ENCODE measurements at regions not wholly inside any gene's neighbourhood (a gene's known extent, or its start where the extent isn't known, plus 50 kb on each side); places are given as distances from the start of the nearest gene placed in this dataset.

GRCh38 chr2:64245631-64246030 lies 101.4 kb upstream of the PELI1 start:
- TF ChIP-seq EZH2 (IDR thresholded peaks at IDR 0.05; ENCODE audit: low read length, missing control alignments) = no peak
- TF ChIP-seq, protein P1, sequence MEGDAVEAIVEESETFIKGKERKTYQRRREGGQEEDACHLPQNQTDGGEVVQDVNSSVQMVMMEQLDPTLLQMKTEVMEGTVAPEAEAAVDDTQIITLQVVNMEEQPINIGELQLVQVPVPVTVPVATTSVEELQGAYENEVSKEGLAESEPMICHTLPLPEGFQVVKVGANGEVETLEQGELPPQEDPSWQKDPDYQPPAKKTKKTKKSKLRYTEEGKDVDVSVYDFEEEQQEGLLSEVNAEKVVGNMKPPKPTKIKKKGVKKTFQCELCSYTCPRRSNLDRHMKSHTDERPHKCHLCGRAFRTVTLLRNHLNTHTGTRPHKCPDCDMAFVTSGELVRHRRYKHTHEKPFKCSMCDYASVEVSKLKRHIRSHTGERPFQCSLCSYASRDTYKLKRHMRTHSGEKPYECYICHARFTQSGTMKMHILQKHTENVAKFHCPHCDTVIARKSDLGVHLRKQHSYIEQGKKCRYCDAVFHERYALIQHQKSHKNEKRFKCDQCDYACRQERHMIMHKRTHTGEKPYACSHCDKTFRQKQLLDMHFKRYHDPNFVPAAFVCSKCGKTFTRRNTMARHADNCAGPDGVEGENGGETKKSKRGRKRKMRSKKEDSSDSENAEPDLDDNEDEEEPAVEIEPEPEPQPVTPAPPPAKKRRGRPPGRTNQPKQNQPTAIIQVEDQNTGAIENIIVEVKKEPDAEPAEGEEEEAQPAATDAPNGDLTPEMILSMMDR (conservative IDR thresholded peaks at IDR 0.05 in 1 of 2, IDR thresholded peaks at IDR 0.05 in 1 of 2; ENCODE audit: low read depth in 1 of 2, low read length in 2 of 2) = no peak
- H3K4me2 ChIP-seq (ENCODE audit: extremely low read depth, insufficient read depth, low read length) = no peak overlapping the region
- H4K20me1 ChIP-seq (ENCODE audit: control insufficient read depth, extremely low read depth, insufficient read depth, low read length) = no peaks in the 10 kb centered on the region
- DNase-seq (ENCODE audit: low read depth in 2 of 2) = no peak
- H3K27ac ChIP-seq (ENCODE audit: insufficient read depth, low read length) = no peak overlapping the region
- H3K9ac ChIP-seq (ENCODE audit: insufficient read depth, low read length) = no peak overlapping the region
- no peak overlapping the region for H3K4me3 ChIP-seq (replicated peaks in 1 of 4; ENCODE audit: control extremely low read depth in 1 of 4, insufficient read depth in 1 of 4, low read depth in 3 of 4, low read length in 4 of 4)
- no peaks in the 10 kb centered on the region for H3K4me1 ChIP-seq (ENCODE audit: control insufficient read depth, extremely low read depth, insufficient read depth, low read length)
- H3K9me3 ChIP-seq (ENCODE audit: control insufficient read depth, insufficient read depth, low read depth, low read length) = no peaks in the 10 kb centered on the region
- peaks cover 9% of the 10 kb centered on the region for H3K27me3 ChIP-seq (ENCODE audit: control insufficient read depth, insufficient read depth, low read length)
- no peaks in the 10 kb centered on the region for H3K36me3 ChIP-seq (ENCODE audit: control insufficient read depth, insufficient read depth, low read length)
- no peak overlapping the region for H2AFZ ChIP-seq (ENCODE audit: low read length)
- H3K79me2 ChIP-seq (ENCODE audit: control insufficient read depth, insufficient read depth, low read length) = no peaks in the 10 kb centered on the region

GRCh38 chr2:64246962-64247361 lies 102.7 kb upstream of the PELI1 start:
- H3K36me3 ChIP-seq (ENCODE audit: control insufficient read depth, insufficient read depth, low read length) = no peaks in the 10 kb centered on the region
- H3K4me1 ChIP-seq (ENCODE audit: control insufficient read depth, extremely low read depth, insufficient read depth, low read length) = no peaks in the 10 kb centered on the region
- no peak overlapping the region for H3K27ac ChIP-seq (ENCODE audit: insufficient read depth, low read length)
- H3K27me3 ChIP-seq (ENCODE audit: control insufficient read depth, insufficient read depth, low read length) = peaks cover 9% of the 10 kb centered on the region
- no peak overlapping the region for H3K4me2 ChIP-seq (ENCODE audit: extremely low read depth, insufficient read depth, low read length)
- TF ChIP-seq, protein P1 (conservative IDR thresholded peaks at IDR 0.05 in 1 of 2, IDR thresholded peaks at IDR 0.05 in 1 of 2; ENCODE audit: low read depth in 1 of 2, low read length in 2 of 2) = no peak
- no peak for TF ChIP-seq EZH2 (IDR thresholded peaks at IDR 0.05; ENCODE audit: low read length, missing control alignments)
- no peaks in the 10 kb centered on the region for H4K20me1 ChIP-seq (ENCODE audit: control insufficient read depth, extremely low read depth, insufficient read depth, low read length)
- H2AFZ ChIP-seq (ENCODE audit: low read length) = no peak overlapping the region
- H3K9ac ChIP-seq (ENCODE audit: insufficient read depth, low read length) = no peak overlapping the region
- no peaks in the 10 kb centered on the region for H3K79me2 ChIP-seq (ENCODE audit: control insufficient read depth, insufficient read depth, low read length)
- no peak for DNase-seq (ENCODE audit: low read depth in 2 of 2)
- no peak overlapping the region for H3K4me3 ChIP-seq (replicated peaks in 1 of 4; ENCODE audit: control extremely low read depth in 1 of 4, insufficient read depth in 1 of 4, low read depth in 3 of 4, low read length in 4 of 4)
- no peaks in the 10 kb centered on the region for H3K9me3 ChIP-seq (ENCODE audit: control insufficient read depth, insufficient read depth, low read depth, low read length)

DNA sequence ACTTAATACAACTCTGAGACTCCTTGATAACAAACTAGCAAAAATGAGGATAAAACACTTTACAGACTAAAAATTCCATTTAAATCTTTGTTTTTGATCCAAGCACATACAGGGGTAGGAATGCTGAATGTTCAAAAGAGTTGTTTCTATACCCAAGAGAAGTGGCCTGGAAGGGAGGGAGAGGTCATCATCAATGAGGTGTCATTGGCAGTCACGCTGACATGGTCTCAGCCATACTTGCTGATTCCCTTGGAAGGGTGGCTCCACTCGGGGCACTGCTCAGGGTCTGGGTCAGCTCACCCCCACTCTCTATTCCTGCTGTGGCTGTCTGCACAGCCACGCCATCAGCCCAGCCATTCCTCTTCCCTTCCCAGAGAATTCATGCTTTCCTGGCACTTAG lies 105.2 kb upstream of the PELI1 start:
- no peaks in the 10 kb centered on the region for H3K36me3 ChIP-seq (ENCODE audit: control insufficient read depth, insufficient read depth, low read length)
- H3K27me3 ChIP-seq (ENCODE audit: control insufficient read depth, insufficient read depth, low read length) = peaks cover 8% of the 10 kb centered on the region
- H3K9ac ChIP-seq (ENCODE audit: insufficient read depth, low read length) = no peak overlapping the region
- H3K9me3 ChIP-seq (ENCODE audit: control insufficient read depth, insufficient read depth, low read depth, low read length) = no peaks in the 10 kb centered on the region
- DNase-seq (ENCODE audit: low read depth in 2 of 2) = no peak
- H3K4me2 ChIP-seq (ENCODE audit: extremely low read depth, insufficient read depth, low read length) = no peak overlapping the region
- H3K79me2 ChIP-seq (ENCODE audit: control insufficient read depth, insufficient read depth, low read length) = no peaks in the 10 kb centered on the region
- no peak for TF ChIP-seq EZH2 (IDR thresholded peaks at IDR 0.05; ENCODE audit: low read length, missing control alignments)
- TF ChIP-seq, protein P1 (conservative IDR thresholded peaks at IDR 0.05 in 1 of 2, IDR thresholded peaks at IDR 0.05 in 1 of 2; ENCODE audit: low read depth in 1 of 2, low read length in 2 of 2) = no peak
- no peak overlapping the region for H3K4me3 ChIP-seq (replicated peaks in 1 of 4; ENCODE audit: control extremely low read depth in 1 of 4, insufficient read depth in 1 of 4, low read depth in 3 of 4, low read length in 4 of 4)
- no peak overlapping the region for H3K27ac ChIP-seq (ENCODE audit: insufficient read depth, low read length)
- H2AFZ ChIP-seq (ENCODE audit: low read length) = no peak overlapping the region
- H4K20me1 ChIP-seq (ENCODE audit: control insufficient read depth, extremely low read depth, insufficient read depth, low read length) = no peaks in the 10 kb centered on the region
- no peaks in the 10 kb centered on the region for H3K4me1 ChIP-seq (ENCODE audit: control insufficient read depth, extremely low read depth, insufficient read depth, low read length)

Measured in fibroblast of lung (primary cell).